ENCODE measurements at regions not wholly inside any gene's neighbourhood (a gene's known extent, or its start where the extent isn't known, plus 50 kb on each side); places are given as distances from the start of the nearest gene placed in this dataset.

GRCh38 chr20:12057778-12058177, 140.1 kb downstream of the BTBD3 start:
- TF ChIP-seq, protein P1, sequence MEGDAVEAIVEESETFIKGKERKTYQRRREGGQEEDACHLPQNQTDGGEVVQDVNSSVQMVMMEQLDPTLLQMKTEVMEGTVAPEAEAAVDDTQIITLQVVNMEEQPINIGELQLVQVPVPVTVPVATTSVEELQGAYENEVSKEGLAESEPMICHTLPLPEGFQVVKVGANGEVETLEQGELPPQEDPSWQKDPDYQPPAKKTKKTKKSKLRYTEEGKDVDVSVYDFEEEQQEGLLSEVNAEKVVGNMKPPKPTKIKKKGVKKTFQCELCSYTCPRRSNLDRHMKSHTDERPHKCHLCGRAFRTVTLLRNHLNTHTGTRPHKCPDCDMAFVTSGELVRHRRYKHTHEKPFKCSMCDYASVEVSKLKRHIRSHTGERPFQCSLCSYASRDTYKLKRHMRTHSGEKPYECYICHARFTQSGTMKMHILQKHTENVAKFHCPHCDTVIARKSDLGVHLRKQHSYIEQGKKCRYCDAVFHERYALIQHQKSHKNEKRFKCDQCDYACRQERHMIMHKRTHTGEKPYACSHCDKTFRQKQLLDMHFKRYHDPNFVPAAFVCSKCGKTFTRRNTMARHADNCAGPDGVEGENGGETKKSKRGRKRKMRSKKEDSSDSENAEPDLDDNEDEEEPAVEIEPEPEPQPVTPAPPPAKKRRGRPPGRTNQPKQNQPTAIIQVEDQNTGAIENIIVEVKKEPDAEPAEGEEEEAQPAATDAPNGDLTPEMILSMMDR (IDR thresholded peaks at IDR 0.05) = no peak
- TF ChIP-seq POLR2AphosphoS5 (IDR thresholded peaks at IDR 0.05) = no peak
- TF ChIP-seq POLR2A (IDR thresholded peaks at IDR 0.05) = no peak
- no peak for DNase-seq (ENCODE audit: low spot score)
- intact Hi-C loops (cut with DNase I) = no loop called here
- 93% methylated on average over 6 of the region's 6 CpGs for WGBS
- Histone ChIP-seq H3K4me1 (replicated peaks) (no peaks in the 10 kb centered on the region), H3K36me3 (no peaks in the 10 kb centered on the region), H3K27me3 (replicated peaks; ENCODE audit: insufficient read depth) (no peaks in the 10 kb centered on the region), H3K27ac (no peak overlapping the region), H3K4me3 (no peak overlapping the region), H3K9me3 (no peaks in the 10 kb centered on the region)

DNA sequence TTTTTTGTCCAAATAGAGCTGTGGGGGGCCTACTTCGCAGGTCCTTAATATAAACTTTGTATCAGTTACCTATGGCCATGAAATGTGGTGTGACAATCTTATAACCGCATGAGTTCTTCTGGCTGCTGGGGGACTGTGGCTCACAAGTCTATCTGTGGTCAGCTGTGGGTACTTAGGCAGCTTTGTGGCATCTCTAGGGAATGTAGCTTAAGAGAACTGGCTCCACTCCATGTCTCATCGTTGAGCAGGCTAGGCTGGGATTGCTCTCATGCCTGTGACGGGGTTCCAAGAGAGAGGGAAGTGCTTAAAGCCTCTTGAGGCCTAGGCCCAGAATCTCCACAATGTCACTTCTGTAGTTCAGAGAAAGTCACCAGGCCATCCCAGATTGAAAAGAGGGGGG, 140.5 kb downstream of the BTBD3 start:
- Histone ChIP-seq H3K27ac (no peak overlapping the region), H3K36me3 (no peaks in the 10 kb centered on the region), H3K9me3 (no peaks in the 10 kb centered on the region), H3K27me3 (replicated peaks; ENCODE audit: insufficient read depth) (no peaks in the 10 kb centered on the region), H3K4me3 (no peak overlapping the region), H3K4me1 (replicated peaks) (no peaks in the 10 kb centered on the region)
- WGBS = 91% methylated on average over 4 of the region's 4 CpGs
- TF ChIP-seq, protein P1 (IDR thresholded peaks at IDR 0.05) = no peak
- TF ChIP-seq POLR2A (IDR thresholded peaks at IDR 0.05) (no peak), POLR2AphosphoS5 (IDR thresholded peaks at IDR 0.05) (no peak)
- intact Hi-C loops (cut with DNase I) = no loop called here
- DNase-seq (ENCODE audit: low spot score) = no peak

- Histone ChIP-seq H3K27me3 (replicated peaks; ENCODE audit: insufficient read depth) (no peaks in the 10 kb centered on the region), H3K9me3 (no peaks in the 10 kb centered on the region), H3K4me3 (no peak overlapping the region), H3K36me3 (no peaks in the 10 kb centered on the region), H3K27ac (no peak overlapping the region), H3K4me1 (replicated peaks) (no peaks in the 10 kb centered on the region)
- WGBS = 100% methylated on average over 1 of the region's 1 CpG
- intact Hi-C loops (cut with DNase I) = no loop called here
- TF ChIP-seq POLR2AphosphoS5 (IDR thresholded peaks at IDR 0.05) (no peak), POLR2A (IDR thresholded peaks at IDR 0.05) (no peak)
- TF ChIP-seq, protein P1 (IDR thresholded peaks at IDR 0.05) = no peak
- DNase-seq (ENCODE audit: low spot score) = no peak
These were observed 143.8 kb downstream of the BTBD3 start for GRCh38 chr20:12061466-12061865.

DNA sequence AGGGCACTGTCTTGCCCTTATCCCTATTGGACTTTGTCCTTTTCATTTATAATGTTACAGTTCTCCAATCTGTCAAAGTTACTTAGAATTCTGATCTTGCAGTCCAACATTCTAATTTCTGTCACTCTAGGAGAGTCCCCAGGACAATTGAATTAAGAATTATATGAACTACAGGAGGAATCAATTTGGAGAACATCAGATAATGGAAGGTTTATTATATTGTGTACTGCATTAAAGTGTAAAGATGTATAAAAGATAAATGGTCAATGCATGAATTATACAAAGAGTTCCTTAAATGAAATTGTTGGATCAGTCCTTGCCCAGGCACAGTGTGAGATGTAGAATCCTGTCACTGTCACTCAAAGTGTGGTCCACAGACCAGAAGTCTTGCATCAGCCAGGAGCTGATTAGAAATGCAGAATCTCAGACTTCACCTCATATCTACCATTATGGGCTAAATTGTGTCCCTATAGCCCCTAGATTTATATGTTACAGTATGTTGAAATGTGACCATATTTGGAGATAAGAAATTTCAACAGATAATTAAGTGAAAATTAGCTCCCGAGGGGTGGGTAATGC, 145.5 kb downstream of the BTBD3 start:
- no peak overlapping the region for H3K27ac ChIP-seq
- TF ChIP-seq POLR2A (IDR thresholded peaks at IDR 0.05) (no peak), POLR2AphosphoS5 (IDR thresholded peaks at IDR 0.05) (no peak)
- TF ChIP-seq, protein P1 (IDR thresholded peaks at IDR 0.05) = no peak
- no peak overlapping the region for H3K4me3 ChIP-seq
- DNase-seq (ENCODE audit: low spot score) = no peak
- no peaks in the 10 kb centered on the region for H3K4me1 ChIP-seq (replicated peaks)
- WGBS = 77% methylated on average over 1 of the region's 1 CpG
- no peaks in the 10 kb centered on the region for H3K27me3 ChIP-seq (replicated peaks; ENCODE audit: insufficient read depth)
- H3K36me3 ChIP-seq = no peaks in the 10 kb centered on the region
- intact Hi-C loops (cut with DNase I) = no loop called here
- no peaks in the 10 kb centered on the region for H3K9me3 ChIP-seq

- 93% methylated on average over 5 of the region's 5 CpGs for WGBS
- H3K4me1 ChIP-seq (replicated peaks) = no peaks in the 10 kb centered on the region
- no peak for DNase-seq (ENCODE audit: low spot score)
- no peaks in the 10 kb centered on the region for H3K27me3 ChIP-seq (replicated peaks; ENCODE audit: insufficient read depth)
- no peaks in the 10 kb centered on the region for H3K9me3 ChIP-seq
- intact Hi-C loops (cut with DNase I) = no loop called here
- H3K36me3 ChIP-seq = no peaks in the 10 kb centered on the region
- no peak overlapping the region for H3K4me3 ChIP-seq
- no peak for TF ChIP-seq POLR2A (IDR thresholded peaks at IDR 0.05)
- no peak for TF ChIP-seq POLR2AphosphoS5 (IDR thresholded peaks at IDR 0.05)
- TF ChIP-seq, protein P1 (IDR thresholded peaks at IDR 0.05) = no peak
- H3K27ac ChIP-seq = no peak overlapping the region
These were observed 146.8 kb downstream of the BTBD3 start for GRCh38 chr20:12064540-12064939.
